Stimulated activated CD8-positive, alpha-beta memory T cell treated with anti-CD3 and anti-CD28 coated beads, Interleukin-4, amount 100 ng/mL, for 24 hours (primary cell): ENCODE measurements at regions not wholly inside any gene's neighbourhood (a gene's known extent, or its start where the extent isn't known, plus 50 kb on each side); places are given as distances from the start of the nearest gene placed in this dataset.
"Not testable (repeated sequence)": the region's sequence is repeated elsewhere in the genome, so short reads cannot be mapped to it uniquely, and the experiment has no call there.

Source experiments
- DNase-seq: peaks from one replicate; pipeline ENCODE4 v3.0.0-alpha.2; 2020; ENCODE audit warnings: low read depth

DNA sequence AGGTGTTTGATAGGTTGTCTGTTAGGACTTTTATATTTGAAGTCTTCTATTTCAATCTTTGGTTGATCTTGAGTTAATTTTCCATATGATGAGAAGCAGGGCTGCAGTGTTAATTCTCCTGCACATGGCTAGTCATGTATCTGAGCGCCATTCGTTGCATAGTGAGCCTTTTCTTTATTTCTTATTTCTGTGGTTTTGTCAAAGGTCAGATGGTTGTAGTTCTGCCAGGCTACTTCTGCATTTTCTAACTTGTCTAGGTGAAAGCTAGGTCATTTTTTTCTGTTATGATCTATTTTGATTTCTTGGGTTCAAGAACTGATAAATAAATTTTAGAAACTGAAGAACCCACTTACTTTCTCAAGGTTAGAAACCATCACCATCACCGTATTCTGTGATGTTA lies 56.7 kb downstream of the CCDC74A start:
- DNase-seq = no peak

DNA sequence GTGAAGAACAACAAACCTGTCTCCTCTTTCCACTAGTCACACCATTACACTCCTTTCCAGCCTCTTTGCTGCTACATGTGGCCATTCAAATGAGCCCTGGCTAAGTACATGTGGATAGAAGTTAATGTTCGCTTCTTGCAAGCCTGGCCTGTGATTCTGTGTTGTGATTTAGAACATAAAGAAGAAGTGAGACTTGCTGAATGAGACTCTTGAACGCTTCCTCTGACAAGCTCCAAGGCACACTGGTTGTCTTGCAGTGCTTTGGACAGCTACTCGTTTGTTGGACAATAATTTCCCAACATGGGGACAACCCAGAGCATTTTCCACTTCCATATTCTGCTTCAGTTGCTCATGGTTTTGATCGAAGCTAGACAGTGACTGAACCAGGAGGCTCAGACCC lies 57.3 kb downstream of the CCDC74A start:
- no peak for DNase-seq

DNA sequence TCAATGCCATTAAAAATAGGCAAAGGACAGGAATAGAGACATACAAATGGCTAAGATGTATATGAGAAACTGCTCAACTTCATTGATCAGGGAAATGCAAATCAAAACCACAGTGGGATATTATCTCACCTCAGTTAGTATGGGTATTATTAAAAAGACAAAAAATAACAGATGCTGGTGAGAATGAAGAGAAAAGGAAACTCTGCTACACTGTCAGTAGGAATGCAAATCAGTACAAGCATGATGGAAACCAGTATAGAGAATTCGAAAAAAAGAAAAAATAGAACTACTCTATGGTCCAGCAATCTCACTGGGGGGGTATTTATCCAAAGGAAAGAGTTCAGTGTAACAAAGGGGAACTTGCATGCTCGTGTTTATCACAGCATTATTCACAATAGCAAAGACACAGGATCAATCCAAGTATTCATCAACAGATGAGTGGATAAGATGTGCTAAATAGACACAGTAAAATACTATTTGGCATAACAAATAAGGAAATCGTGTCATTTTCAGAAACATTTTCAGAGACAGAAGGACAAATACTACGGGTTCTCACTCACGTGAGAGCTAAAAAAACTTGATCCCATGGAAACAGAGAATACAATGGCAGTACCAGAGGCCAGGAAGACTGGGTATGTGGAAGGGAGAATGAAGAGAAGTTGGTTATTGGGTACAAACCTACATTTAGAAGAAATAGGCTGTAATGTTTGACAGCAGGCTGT lies 60.6 kb downstream of the CCDC74A start:
- DNase-seq = no peak

DNA sequence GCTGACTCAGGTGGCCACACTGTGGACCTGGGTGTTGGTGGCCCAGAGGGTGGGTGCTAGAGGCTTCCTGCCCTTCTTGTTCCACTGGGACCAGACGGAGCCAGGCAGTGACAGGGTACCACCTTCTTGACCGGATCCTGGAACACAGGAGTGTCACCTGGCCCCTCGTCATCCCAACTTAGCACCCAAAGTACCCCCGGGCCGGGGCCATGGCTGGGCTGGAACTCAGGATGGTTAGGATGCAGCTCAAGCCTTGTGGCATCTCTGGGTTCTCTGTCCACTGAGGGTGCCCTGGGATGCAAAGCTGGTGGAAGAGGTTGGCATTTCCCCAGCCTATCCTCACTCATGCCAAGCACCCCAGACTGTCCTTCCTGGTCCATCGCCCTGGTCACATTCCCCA lies 61.4 kb downstream of the CCDC74A start:
- not testable (repeated sequence) for DNase-seq

DNA sequence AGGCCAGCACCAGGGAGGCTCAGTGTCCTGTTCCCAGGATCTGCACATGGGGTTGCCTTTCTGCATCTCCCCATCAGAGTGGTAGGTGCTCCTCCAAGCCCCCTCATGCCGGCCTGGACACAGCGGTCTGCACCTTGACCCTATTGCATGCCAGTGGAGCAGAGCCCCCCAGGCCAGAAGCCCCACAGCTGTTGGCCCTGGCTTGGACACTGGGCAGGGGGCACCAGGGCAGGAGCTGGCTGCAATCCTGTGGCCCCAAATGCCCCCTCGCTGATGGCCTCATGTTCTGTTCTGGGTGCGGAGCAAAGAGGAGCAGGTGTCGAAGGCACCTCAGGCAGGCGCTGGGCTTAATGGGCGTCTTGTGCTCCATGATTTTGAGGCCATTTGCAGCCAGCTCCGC lies 62.7 kb downstream of the CCDC74A start:
- no peak for DNase-seq

DNA sequence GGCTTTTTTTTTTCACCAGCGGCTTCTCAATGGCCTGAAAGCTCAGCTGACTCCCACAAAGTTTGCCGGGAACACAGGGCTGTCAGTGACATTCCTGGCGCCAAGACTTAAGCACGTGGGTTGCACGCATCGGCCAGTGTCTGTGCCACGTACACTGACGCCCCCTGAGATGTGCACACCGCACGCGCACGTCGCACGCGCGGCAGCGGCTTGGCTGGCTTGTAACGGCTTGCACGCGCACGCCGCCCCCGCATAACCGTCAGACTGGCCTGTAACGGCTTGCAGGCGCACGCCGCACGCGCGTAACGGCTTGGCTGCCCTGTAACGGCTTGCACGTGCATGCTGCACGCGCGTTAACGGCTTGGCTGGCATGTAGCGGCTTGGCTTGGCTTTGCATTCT lies 63.2 kb downstream of the CCDC74A start:
- DNase-seq = no peak

DNA sequence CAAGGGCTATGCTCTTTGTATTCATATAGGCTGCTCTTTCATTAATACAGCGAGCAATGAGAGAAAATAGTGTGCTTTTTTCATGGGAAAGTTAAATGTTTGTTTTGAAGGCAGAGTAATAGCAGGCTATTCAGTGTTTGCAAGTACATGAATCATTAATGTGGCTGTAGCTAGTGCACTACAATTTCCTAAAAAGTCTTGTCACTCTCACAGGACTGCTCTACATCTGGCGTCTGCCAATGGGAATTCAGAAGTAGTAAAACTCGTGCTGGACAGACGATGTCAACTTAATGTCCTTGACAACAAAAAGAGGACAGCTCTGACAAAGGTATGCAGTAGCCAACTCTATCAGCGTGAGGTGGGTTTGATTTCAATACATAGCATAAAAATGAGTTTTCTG lies 68.9 kb downstream of the CCDC74A start:
- not testable (repeated sequence) for DNase-seq

DNA sequence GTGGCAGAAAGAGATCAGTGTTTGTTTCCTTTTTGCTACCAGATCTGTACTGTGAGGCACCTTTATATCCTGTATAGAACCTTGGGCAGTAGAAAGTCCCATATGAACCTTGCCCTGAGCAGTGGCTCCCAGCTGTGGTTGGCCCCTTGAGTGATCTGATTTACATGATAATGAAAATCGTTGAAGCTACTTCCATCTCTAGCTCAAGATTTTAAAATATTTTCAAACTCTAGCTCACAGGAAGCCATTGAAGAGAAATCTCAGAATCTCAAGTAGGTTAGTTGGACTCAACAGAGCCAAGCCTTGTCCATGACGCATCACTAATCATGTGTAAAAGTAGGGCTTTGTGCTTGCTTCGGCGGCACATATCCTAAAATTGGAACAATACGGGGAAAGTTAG lies 74.8 kb downstream of the CCDC74A start:
- DNase-seq = not testable (repeated sequence)

DNA sequence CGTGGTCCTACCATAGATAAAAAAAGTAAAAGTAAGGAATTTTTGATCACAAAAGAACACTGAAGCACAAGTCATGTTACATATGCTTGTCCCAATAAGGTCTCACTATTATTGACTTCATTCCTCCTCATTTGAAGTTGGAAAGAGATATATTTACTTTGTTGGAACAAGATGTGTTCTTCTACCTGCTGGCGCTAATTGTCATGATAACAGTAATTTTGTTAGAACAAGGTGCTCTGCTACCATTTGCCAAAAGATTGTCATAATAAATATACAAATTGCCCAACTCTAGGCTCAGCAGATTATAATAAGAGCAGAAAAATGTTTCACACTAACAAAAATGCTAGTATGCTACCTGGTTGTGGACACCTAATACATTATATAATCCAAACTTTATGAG lies 77.0 kb downstream of the CCDC74A start:
- not testable (repeated sequence) for DNase-seq

DNA sequence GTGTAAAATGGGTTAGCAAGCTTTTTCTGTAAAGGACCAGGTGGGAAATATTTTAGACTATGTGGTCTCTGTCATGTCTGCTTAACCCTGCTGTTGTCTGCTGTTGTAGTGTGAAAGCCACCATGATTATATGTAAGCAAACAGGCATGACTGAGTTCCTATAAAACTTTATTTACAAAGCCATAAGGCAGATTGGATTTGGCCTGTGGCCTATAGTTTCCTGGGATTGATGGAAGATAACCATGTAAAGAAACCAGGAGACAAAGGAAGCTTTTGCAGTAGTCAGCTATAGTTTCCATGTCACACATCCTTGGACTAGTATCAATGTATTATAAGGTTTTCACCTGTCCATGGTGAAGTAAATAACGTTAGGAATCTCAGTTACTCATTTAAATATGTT lies 78.7 kb downstream of the CCDC74A start:
- DNase-seq = not testable (repeated sequence)

DNA sequence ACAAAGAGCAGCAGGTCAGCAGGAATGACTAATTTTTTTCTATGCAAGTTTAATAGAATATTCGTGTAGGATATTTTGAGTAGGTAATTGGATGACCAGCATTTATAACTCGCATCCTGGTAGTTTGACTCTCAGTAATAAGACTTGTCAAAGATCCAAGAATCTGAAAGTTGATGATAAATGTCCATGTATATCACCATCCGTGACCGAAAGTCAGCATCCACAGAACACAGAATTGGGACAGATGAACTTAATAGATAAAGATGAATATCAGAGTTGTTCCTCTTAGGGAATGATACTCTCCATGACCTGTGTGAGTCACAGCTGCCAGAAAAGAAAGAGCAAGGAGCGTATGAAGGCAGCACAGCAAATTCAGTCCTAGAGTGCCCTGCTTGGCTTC lies 79.4 kb downstream of the CCDC74A start:
- DNase-seq = not testable (repeated sequence)

DNA sequence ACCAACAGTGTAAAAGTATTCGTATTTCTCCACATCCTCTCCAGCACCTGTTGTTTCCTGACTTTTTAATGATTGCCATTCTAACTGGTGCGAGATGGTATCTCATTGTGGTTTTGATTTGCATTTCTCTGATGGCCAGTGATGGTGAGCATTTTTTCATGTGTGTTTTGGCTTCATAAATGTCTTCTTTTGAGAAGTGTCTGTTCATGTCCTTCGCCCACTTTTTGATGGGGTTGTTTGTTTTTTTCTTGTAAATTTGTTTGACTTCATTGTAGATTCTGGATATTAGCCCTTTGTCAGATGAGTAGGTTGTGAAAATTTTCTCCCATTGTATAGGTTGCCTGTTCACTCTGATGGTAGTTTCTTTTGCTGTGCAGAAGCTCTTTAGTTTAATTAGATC lies 86.9 kb downstream of the CCDC74A start:
- not testable (repeated sequence) for DNase-seq

DNA sequence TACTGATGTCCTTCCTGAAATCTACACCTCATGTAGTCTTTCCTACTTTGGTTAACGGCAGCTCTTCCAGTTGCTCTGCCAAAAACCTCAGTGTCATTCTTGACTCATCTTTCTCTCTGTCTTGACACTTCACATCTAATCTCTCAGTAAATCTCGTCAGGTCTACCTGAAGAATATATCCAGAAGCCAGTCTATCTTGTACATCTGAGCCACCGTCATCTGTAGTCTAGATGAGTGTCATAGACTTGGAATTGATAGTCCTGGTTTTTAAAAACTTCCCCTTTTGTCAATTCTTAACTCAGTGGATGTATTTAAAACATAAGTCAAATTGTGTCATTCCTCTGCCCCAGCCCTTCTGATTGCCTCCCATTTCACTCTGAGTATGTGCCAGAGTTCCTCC lies 90.6 kb downstream of the CCDC74A start:
- DNase-seq = not testable (repeated sequence)

DNA sequence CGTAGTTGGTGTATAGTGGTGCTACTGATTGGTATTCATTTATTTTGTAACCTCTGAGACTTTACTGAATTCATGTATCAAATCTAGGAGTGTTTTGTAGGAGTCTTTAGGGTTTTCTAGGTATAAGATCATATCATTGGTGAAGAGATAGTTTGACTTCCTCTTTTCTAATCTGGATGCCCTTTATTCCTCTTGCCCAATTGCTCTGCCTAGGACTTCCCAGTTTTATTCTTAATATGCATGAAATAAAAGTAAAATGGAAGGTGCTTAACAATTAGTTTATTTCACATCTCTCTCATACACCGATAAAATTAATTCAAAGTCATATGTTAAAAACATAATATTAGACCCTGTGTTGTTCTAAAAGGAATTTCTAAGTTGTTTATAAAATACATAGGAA lies 95.2 kb downstream of the CCDC74A start:
- not testable (repeated sequence) for DNase-seq

DNA sequence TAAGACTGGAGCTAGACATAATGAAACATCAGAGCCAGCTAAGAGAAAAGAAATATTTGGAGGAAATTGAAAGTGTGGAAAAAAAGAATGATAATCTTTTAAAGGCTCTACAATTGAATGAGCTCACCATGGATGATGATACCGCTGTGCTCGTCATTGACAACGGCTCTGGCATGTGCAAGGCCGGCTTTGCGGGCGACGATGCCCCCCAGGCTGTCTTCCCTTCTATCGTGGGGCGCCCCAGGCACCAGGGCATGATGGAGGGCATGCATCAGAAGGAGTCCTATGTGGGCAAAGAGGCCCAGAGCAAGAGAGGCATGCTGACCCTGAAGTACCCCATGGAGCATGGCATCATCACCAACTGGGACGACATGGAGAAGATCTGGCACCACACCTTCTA lies 98.3 kb downstream of the CCDC74A start:
- DNase-seq = not testable (repeated sequence)

DNA sequence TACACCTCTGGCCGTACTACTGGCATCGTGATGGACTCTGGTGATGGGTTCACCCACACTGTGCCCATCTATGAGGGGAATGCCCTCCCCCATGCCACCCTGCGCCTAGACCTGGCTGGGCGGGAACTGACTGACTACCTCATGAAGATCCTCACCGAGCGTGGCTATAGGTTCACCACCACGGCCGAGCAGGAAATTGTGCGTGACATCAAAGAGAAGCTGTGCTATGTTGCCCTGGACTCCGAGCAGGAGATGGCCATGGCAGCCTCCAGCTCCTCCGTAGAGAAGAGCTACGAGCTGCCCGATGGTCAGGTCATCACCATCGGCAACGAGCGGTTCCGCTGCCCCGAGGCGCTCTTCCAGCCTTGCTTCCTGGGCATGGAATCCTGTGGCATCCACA lies 98.9 kb downstream of the CCDC74A start:
- DNase-seq = not testable (repeated sequence)

DNA sequence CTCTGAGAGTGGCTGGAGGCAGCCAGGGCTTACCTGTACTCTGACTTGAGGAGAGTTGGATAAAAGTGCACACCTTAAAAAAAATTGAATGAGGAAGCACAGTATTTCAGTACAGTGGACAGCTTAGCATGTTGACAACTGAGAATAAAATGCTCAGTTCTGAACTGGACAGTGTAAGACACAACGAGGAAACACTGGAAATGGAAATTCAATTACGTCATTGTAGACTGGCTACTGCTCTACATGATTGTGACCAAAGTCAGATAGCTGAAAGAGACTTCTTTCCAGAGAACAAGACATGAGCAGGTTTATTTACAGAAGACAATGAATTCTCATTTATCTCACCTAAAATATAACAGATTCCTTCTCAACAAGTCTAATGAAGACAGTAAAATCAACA lies 100.1 kb downstream of the CCDC74A start:
- DNase-seq = not testable (repeated sequence)

DNA sequence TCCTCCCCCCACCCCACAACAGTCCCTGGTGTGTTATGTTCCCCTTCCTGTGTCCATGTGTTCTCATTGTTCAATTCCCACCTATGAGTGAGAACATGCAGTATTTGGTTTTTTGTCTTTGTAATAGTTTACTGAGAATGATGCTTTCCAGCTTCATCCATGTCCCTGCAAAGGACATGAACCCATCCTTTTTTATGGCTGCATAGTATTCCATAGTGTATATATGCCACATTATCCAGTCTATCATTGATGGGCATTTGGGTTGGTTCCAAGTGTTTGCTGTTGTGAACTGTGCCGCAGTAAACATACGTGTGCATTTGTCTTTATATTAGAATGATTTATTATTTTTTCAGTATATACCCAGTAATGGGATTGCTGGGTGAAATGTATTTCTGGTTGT lies 104.0 kb downstream of the CCDC74A start:
- DNase-seq = not testable (repeated sequence)

DNA sequence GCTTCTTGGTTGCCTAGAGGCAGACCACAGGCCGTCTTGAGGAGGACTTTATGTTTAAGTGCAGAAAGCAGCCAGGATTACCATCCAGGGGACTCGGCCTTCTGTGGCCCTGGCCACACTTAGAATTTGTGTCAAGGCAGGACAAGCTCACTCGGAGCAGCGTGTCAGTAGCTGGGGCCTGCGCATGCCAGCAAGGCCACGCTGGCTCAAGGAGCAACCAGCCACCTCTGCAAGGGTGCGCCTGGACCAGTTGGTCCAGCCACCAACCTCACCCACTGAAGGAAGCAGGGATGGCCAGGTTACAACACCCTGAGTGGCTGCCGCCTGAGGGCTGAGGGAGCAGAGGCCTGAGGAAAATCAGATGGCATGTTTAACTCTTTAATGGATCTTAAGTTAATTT lies 105.7 kb downstream of the CCDC74A start:
- DNase-seq = not testable (repeated sequence)

DNA sequence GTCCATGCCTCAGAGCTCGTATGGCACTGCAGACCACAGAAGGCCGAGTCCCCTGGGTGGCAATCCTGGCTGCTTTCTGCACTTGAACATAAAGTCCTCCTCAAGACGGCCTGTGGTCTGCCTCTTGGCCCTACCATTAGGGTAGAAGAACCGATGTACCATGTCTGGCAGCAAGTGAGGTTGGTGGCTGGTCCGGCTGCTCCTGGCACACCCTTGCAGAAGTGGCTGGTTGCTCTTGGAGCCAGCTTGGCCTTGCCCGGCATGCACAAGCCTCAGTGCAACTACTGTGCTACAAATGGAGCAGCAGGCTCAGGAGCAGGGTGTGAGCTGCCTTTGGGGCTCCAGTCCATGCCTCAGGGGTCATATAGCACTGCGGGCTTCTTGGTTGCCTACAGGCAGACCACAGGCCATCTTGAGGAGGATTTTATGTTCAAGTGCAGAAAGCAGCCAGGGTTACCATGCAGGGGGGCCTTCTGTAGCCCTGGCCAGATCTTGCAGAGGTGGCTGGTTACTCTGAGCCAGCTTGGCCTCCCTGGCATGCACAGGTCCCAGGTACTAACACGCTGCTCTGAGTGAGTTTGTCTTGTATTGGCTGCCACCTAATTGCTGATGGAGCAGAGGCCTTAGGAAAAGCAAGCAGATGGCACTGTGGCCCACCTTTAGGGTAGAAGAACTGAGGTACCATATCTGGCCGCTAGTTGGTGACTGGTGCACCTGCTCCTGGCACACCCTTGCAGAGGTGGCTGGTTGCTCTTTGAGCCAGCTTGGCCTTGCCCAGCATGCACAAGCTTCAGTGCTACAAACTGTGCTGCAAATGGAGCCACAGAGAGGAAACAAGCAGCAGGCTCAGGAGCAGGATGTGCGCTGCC lies 106.4 kb downstream of the CCDC74A start:
- not testable (repeated sequence) for DNase-seq

DNA sequence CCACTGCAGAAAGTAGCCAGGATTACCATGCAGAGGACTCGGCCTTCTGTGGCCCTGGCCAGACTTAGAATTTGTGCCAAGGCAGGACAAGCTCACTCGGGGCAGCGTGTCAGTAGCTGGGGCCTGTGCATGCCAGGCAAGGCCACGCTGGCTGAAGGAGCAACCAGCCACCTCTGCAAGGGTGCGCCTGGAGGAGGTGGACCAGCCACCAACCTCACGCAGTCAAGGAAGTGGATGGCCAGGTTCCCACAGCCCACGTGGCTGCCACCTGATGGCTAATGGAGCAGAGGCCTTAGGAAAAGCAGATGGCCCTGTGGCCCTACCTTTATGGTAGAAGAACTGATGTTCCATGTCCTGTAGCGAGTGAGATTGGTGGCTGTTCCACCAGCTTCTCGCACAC lies 107.9 kb downstream of the CCDC74A start:
- no peak for DNase-seq

DNA sequence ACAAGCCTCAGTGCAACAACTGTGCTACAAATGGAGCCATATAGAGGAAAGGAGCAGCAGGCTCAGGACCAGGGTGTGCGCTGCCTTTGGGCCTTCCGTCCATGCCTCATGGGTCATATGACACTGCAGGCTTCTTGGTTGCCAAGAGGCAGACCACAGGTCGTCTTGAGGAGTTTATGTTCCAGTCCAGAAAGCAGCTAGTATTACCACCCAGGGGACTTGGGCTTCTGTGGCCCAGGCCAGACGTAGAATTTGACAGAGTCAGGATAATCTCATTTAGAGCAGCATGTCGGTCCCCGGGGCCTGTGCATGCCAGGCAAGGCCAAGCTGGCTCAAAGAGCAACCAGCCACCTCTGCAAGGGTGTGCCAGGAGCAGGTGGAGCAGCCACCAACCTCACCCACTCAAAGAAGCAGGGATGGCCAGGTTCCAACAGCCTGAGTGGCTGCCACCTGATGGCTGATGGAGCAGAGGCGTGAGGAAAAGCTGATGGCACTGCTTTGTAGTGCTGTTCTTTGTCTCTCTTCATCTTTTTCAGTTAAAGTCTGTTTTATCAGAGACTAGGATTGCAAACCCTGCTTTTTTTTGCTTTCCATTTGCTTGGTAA lies 109.1 kb downstream of the CCDC74A start:
- DNase-seq = not testable (repeated sequence)
